ENCODE measurements at regions not wholly inside any gene's neighbourhood (a gene's known extent, or its start where the extent isn't known, plus 50 kb on each side); places are given as distances from the start of the nearest gene placed in this dataset.

DNA sequence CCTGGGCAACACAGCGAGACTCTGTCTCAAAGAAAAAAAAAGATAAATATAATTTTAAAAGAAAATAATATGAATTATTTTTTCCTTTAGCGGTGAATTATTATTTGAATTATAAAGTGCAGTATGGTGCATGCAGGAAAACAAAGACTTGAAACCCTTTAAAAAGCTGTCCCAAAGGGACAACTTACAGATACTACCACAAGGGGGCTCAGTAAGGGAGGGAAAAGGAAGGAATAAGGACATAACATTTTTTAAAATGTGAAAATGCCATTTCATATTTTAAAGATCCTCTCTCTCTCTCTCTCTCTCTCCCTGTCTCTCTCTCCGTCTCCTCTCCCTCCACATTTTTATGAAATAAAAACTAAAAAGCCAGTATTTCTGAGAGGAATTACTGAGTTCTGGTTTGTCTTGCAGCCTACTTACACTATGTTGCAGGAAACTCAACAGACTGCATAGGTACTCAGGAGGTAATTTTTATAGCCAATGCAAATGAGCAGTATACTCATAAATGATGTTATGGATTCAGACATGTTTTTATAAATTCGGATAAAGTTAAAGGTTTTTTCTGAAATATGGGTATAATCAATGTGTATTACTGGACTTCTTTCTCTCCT lies 455.0 kb upstream of the GJE1 start:
- H3K27me3 ChIP-seq = no peaks in the 10 kb centered on the region
- no peak for TF ChIP-seq POLR2A (IDR thresholded peaks at IDR 0.05)
- TF ChIP-seq, protein P1, sequence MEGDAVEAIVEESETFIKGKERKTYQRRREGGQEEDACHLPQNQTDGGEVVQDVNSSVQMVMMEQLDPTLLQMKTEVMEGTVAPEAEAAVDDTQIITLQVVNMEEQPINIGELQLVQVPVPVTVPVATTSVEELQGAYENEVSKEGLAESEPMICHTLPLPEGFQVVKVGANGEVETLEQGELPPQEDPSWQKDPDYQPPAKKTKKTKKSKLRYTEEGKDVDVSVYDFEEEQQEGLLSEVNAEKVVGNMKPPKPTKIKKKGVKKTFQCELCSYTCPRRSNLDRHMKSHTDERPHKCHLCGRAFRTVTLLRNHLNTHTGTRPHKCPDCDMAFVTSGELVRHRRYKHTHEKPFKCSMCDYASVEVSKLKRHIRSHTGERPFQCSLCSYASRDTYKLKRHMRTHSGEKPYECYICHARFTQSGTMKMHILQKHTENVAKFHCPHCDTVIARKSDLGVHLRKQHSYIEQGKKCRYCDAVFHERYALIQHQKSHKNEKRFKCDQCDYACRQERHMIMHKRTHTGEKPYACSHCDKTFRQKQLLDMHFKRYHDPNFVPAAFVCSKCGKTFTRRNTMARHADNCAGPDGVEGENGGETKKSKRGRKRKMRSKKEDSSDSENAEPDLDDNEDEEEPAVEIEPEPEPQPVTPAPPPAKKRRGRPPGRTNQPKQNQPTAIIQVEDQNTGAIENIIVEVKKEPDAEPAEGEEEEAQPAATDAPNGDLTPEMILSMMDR (IDR thresholded peaks at IDR 0.05) = peak in 2 of 6 experiments; percentile 25 to 39
- DNase-seq = no peak
- H3K4me3 ChIP-seq = no peak overlapping the region
- no peaks in the 10 kb centered on the region for H3K4me1 ChIP-seq
- H3K27ac ChIP-seq = no peak overlapping the region
- H3K36me3 ChIP-seq = no peaks in the 10 kb centered on the region
- no peaks in the 10 kb centered on the region for H3K9me3 ChIP-seq

DNA sequence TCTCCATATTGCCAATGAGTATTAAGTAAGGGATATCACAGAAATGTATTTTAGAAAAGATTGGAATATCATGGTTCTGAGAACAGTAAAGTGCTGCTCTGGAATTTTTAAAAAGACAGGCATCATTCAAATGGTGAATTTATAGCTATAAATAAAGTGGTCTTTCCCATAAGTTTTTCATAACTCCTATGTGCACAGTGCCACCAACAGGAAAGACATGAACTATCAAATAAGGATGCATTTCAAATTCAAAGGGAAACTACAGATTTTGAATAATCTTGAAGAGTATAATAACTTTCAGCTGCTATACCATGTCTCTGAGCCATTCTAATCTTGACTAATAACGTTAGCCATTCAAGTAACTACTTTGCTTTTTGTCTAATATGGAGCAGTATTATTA lies 456.8 kb upstream of the GJE1 start:
- no peaks in the 10 kb centered on the region for H3K4me1 ChIP-seq
- H3K27ac ChIP-seq = no peak overlapping the region
- no peak for DNase-seq
- no peaks in the 10 kb centered on the region for H3K27me3 ChIP-seq
- H3K36me3 ChIP-seq = no peaks in the 10 kb centered on the region
- no peaks in the 10 kb centered on the region for H3K9me3 ChIP-seq
- TF ChIP-seq POLR2A (IDR thresholded peaks at IDR 0.05) = no peak
- TF ChIP-seq, protein P1 (IDR thresholded peaks at IDR 0.05) = no peak
- no peak overlapping the region for H3K4me3 ChIP-seq

DNA sequence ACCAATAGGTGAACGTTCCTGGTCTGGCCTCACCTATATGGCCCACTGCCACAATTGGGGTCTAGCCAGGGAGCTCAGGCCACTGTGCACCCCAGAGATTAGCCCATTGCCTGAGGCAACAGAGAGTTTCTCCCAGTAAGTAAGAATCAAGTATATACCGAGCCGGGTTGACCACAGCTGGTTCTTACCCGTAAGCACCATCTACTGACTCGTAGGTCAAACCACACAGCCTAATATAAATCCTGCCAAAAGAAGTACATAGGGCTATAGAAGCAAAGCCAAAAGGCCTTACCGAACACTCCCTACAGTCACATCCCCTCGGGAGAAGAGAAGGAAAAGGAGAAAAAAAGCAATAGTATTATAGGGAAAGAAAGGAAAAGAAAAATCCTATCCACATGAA lies 463.6 kb upstream of the GJE1 start:
- no peaks in the 10 kb centered on the region for H3K9me3 ChIP-seq
- no peaks in the 10 kb centered on the region for H3K4me1 ChIP-seq
- H3K36me3 ChIP-seq = no peaks in the 10 kb centered on the region
- no peak overlapping the region for H3K27ac ChIP-seq
- no peak for TF ChIP-seq POLR2A (IDR thresholded peaks at IDR 0.05)
- TF ChIP-seq, protein P1 (IDR thresholded peaks at IDR 0.05) = no peak
- H3K27me3 ChIP-seq = no peaks in the 10 kb centered on the region
- DNase-seq = no peak
- H3K4me3 ChIP-seq = no peak overlapping the region

DNA sequence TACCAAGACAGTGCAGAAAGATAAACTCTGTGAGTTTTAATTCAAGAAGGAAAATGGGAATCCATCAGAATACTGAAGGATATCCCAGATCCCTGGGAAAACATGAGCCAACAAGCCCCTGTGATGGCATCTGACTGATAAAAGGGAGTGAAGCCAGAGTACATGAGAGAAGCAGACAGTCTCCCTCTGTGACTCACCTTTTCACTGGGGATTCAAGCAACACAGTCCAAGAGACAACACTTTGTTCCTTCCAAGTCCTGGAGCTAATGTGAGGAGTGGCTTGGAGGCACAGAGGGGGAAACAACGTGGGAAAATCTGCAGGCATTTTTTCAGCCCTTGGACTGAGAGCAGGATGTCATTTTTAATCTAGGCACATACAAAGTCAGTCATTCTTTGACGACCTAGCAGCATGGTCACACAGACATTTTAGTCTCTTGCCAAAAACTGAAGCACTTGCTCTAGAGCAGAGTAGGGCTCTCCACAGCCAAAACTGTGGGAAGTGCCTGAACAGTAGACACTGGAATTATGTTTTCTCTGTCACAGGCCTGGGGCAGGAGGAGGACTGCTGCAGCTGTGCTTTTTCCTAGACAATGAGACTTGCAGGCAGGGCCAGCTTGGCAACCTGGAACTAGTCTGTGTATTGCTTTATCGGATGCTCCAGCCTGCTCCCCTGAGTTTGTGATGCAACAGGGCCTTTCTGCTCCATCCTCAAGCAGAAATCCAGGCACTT lies 465.0 kb upstream of the GJE1 start:
- DNase-seq = no peak
- no peak overlapping the region for H3K27ac ChIP-seq
- no peaks in the 10 kb centered on the region for H3K9me3 ChIP-seq
- H3K4me3 ChIP-seq = no peak overlapping the region
- no peaks in the 10 kb centered on the region for H3K27me3 ChIP-seq
- TF ChIP-seq, protein P1 (IDR thresholded peaks at IDR 0.05) = no peak
- TF ChIP-seq POLR2A (IDR thresholded peaks at IDR 0.05) = no peak
- no peaks in the 10 kb centered on the region for H3K4me1 ChIP-seq
- no peaks in the 10 kb centered on the region for H3K36me3 ChIP-seq

DNA sequence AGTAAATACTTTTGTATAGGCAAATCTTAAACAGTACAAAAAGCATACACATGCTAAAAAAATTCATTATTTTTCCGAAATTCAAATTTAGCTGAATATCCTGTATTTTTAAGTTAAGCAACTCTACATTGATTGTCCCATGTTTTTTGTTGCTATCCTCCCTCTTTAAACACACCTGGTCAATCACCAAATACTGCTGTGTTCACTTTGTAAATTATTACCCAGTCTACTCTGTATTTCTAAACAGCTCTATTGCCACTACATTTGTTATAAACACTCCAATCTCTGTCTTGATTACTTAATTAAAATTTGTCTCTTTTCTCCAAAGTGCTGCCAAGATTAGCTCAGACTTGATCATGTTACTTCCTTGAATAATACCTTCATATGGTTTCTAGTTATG lies 466.5 kb upstream of the GJE1 start:
- no peaks in the 10 kb centered on the region for H3K4me1 ChIP-seq
- no peak overlapping the region for H3K4me3 ChIP-seq
- DNase-seq = no peak
- no peak for TF ChIP-seq POLR2A (IDR thresholded peaks at IDR 0.05)
- TF ChIP-seq, protein P1 (IDR thresholded peaks at IDR 0.05) = no peak
- no peaks in the 10 kb centered on the region for H3K36me3 ChIP-seq
- H3K27ac ChIP-seq = no peak overlapping the region
- H3K27me3 ChIP-seq = no peaks in the 10 kb centered on the region
- no peaks in the 10 kb centered on the region for H3K9me3 ChIP-seq

Measured in Peyer's patch (tissue), 4 donors.